ENCODE measurements at regions not wholly inside any gene's neighbourhood (a gene's known extent, or its start where the extent isn't known, plus 50 kb on each side); places are given as distances from the start of the nearest gene placed in this dataset.

GRCh38 chr5:40402007-40402364 lies 277.7 kb upstream of the PTGER4 start:
- TF ChIP-seq CTCF (IDR thresholded peaks at IDR 0.05; ENCODE audit: low read length) (no peak), EZH2 (IDR thresholded peaks at IDR 0.05; ENCODE audit: borderline replicate concordance, low read length) (no peak)
